ENCODE measurements at regions not wholly inside any gene's neighbourhood (a gene's known extent, or its start where the extent isn't known, plus 50 kb on each side); places are given as distances from the start of the nearest gene placed in this dataset.
A peak's percentile ranks its signal among the peaks of the same experiment; 100 is the strongest.
"Not testable (repeated sequence)": the region's sequence is repeated elsewhere in the genome, so short reads cannot be mapped to it uniquely, and the experiment has no call there.

DNA sequence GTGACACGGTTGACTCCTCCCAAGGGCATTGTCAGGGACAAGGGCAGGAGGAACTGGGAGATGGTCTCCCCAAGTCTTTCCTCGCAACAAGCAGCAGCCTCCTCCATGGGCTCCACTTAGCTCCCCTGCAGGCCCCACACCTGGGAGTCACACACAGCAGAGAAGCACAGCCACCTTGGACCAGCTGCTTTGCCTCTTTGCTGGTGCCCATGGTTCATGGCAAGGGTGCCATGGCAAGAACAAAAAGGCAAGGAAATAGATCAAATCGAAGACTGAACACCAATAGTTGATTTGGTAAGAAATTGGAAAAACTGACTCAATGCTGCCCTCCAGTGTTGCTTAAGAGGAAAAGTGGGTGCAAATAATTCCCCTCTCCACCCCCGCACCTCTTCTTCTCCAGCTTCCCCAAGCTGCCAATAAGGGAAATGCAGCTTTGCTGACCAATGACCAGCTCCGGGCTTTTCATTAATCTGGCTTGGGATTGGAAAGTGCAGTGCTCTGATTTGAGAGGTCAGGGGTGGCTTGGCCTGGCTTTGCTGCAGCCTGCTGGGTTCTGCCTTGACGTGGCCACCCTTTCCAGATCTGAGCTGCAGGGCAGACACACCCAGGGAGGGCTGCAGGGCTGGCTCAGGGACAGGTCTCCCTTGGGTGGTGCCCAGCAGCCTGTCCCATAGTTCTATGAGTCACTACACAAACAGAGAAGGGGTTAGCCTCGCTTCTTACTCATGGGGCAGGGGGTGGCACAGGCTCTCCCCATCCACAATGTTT is 162.0 kb downstream of the KLF13 start:
- peak; percentile 24 for DNase-seq

GRCh38 chr15:31489281-31489680 is 162.6 kb downstream of the KLF13 start:
- DNase-seq: no peak

DNA sequence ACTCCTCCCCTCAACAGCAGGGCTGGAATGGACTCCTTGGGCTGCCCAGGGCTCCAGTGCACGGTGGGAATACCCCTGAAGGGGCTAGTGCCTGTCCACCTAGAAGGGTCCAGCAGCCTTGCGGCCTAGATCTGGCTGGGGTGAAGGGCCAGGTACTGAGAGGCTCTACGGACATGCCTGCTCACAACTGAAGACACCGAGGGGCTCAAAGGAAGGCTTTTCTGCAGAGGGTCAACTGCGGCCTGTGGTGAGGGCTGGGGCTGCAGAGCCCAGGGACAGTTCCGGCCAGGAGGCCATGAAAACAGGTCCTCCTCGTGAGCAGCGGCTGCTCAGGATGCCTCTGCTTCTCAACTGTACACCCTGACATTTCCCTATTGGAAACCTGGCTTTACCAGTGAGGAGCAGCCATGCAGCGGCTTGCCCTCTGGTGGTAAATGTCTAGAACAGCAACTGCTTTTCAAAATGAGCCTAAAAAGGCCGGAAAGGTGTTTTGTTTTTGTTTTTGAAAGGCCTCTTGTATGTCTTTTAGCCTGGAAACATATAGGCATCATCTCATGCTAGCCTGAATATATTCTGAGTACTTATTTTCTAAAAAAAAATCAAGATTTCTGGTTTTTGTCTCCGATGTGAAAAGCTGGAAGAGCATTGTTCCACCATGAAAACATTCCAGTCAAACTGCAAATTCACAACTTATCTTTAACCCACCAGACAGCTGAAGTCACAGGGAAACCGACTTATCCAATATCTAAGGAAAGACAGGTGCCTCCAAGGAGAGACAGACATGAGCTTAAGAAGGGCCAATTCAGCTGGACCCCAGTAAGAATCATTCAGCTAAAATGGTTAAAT is 163.4 kb downstream of the KLF13 start:
- DNase-seq: no peak

- no peak for DNase-seq
Measured at GRCh38 chr15:31494786-31495185, 168.2 kb downstream of the KLF13 start.

DNA sequence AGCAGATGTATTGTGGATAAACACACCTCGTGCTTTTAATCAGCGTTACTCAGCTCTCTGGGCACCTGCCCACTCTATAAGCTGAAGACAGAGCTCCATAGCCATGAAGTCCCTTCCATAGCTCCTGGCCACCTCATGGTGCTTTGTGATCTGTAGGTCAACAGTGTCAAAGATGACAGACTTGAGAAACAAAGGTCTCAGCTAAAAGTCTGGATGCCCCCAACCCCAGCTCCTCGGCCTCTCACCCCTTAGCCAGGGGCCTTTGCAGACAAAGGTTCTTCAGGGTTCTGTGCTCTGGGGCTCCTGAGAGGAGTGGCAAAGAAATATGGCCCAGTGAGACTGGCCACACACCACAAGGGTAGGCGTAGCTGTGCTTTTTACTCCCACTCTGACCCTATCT is 168.6 kb downstream of the KLF13 start:
- no peak for DNase-seq

GRCh38 chr15:31497838-31498237 is 171.2 kb downstream of the KLF13 start:
- no peak for DNase-seq

- no peak for DNase-seq
Measured at GRCh38 chr15:31498329-31498728, 171.7 kb downstream of the KLF13 start.

GRCh38 chr15:31498756-31499155 is 172.1 kb downstream of the KLF13 start:
- DNase-seq: no peak

GRCh38 chr15:31499236-31499952 is 172.8 kb downstream of the KLF13 start:
- DNase-seq: no peak

GRCh38 chr15:31499953-31500765 is 173.5 kb downstream of the KLF13 start:
- no peak for DNase-seq

DNA sequence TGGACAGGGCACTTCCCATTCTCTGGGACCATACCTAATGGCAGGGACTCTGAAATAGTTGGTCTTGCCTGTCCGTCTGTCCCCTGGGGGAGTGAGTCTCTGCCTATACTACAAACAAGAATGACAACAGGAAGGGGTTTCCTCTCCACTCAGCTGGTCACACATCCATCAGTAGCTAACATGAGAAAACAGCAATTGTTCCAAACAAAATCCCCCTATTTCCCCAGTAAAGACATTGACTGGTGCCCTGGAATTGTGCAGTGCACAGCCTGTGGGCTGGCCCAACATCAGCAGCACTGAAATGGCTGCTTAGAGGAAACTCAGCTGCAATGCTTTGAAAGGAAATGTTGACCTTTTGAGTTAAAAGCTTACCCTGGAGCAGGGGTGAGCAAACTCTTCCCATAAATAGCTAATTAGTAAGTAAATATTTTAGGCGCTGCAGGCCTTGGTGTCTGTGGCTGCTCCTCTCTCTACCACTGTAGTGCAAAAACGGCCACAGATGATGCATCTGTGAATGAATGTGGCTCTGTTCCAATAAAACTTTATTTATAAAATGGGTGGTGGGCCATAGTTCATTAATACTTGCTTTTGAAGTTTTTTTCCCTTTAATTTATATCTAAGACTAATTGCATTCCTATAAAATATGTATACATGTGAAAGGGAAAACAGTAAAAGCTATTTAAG is 174.3 kb downstream of the KLF13 start:
- no peak for DNase-seq

GRCh38 chr15:31501536-31502157 is 175.0 kb downstream of the KLF13 start:
- no peak for DNase-seq

GRCh38 chr15:31502541-31503229 is 176.1 kb downstream of the KLF13 start:
- no peak for DNase-seq

- no peak for DNase-seq
Measured at GRCh38 chr15:31503256-31503655, 176.6 kb downstream of the KLF13 start.

DNA sequence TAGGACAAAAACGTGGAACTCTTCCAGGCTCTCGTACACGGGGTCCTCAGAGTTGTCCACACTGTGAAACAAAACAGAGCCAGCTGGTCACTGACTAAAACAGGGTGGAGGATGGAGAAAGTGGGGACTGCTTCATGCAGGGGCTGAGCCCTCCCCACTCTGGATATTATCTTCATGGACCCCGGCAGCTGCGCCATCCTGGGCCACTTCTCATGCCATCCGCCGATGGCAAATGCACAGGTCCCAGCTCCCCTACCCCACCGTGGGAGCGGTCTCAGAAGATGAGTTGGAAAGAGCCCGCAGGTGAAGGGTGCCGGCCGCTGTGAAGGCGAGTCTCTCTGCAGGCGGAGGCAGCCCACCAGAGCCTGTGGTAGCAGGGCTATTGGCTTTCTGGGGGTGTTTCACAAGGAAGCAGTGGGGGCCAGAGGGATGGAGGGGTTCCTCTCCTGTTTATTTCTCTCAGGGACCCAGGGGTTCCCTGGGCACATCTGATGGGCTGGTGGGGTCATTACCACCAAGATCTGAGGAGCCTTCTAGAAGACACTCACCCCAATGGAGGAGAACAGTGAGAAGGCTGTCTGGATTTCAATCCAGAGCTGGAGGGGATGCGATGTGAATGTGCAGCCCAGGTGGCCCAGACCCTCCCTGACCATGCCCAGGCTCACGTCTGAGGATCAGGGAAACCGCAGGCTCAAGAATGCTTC is 177.3 kb downstream of the KLF13 start:
- no peak for DNase-seq

DNA sequence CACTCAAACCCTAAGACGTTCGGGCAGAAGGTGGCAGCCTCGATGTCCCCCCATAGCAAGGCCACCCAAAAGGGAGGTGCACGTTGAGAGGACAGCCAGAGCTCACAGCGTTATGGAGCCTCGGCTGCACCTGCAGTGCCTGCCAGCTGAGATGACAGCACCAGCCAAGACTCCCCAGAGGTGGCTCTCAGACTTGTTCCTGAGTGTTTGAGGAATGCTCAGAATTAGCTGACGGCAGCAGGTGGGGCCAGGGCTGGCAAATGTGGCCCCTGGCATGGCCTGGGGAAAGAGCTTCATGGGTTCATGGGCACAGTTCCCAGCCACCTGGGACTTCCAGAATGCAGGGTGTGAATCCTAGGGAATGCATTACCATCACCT is 177.8 kb downstream of the KLF13 start:
- no peak for DNase-seq

- not testable (repeated sequence) for DNase-seq
Measured at GRCh38 chr15:31507573-31507972, 180.9 kb downstream of the KLF13 start.

- DNase-seq: no peak
Measured at GRCh38 chr15:31508656-31509055, 182.0 kb downstream of the KLF13 start.

GRCh38 chr15:31510057-31510456 is 183.4 kb downstream of the KLF13 start:
- DNase-seq: no peak

- DNase-seq: peak; percentile 25
Measured at GRCh38 chr15:31511707-31512310, 185.2 kb downstream of the KLF13 start.
